ENCODE measurements at regions not wholly inside any gene's neighbourhood (a gene's known extent, or its start where the extent isn't known, plus 50 kb on each side); places are given as distances from the start of the nearest gene placed in this dataset.

- no peak for DNase-seq (ENCODE audit: low read depth in 1 of 2, low spot score in 1 of 2)
- in situ Hi-C loops (cut with HindIII; ENCODE audit: low pct_unique_long_range_greater_than_20kb, low sequenced_read_pairs): no loop called here
- TF ChIP-seq JUND (IDR thresholded peaks at IDR 0.05; ENCODE audit: low read depth): no peak
Observed at GRCh38 chr1:38624336-38625039, 235.1 kb downstream of the RRAGC start.

GRCh38 chr1:38623529-38623928 lies 236.0 kb downstream of the RRAGC start:
- no peak for TF ChIP-seq JUND (IDR thresholded peaks at IDR 0.05; ENCODE audit: low read depth)
- DNase-seq (ENCODE audit: low read depth in 1 of 2, low spot score in 1 of 2): no peak
- in situ Hi-C loops (cut with HindIII; ENCODE audit: low pct_unique_long_range_greater_than_20kb, low sequenced_read_pairs): no loop called here

- in situ Hi-C loops (cut with HindIII; ENCODE audit: low pct_unique_long_range_greater_than_20kb, low sequenced_read_pairs): no loop called here
- DNase-seq (ENCODE audit: low read depth in 1 of 2, low spot score in 1 of 2): no peak
- no peak for TF ChIP-seq JUND (IDR thresholded peaks at IDR 0.05; ENCODE audit: low read depth)
Observed at GRCh38 chr1:38622197-38622596, 237.4 kb downstream of the RRAGC start.

- in situ Hi-C loops (cut with HindIII; ENCODE audit: low pct_unique_long_range_greater_than_20kb, low sequenced_read_pairs): no loop called here
Observed at GRCh38 chr1:38616846-38617245, 242.7 kb downstream of the RRAGC start.

GRCh38 chr1:38615680-38616079 lies 243.9 kb downstream of the RRAGC start:
- no peak for DNase-seq (ENCODE audit: low read depth in 1 of 2, low spot score in 1 of 2)
- no peak for TF ChIP-seq JUND (IDR thresholded peaks at IDR 0.05; ENCODE audit: low read depth)
- in situ Hi-C loops (cut with HindIII; ENCODE audit: low pct_unique_long_range_greater_than_20kb, low sequenced_read_pairs): no loop called here

More at GRCh38 chr1:38616846-38617245, 242.7 kb downstream of the RRAGC start:
- no peak for DNase-seq (ENCODE audit: low read depth in 1 of 2, low spot score in 1 of 2)
- no peak for TF ChIP-seq JUND (IDR thresholded peaks at IDR 0.05; ENCODE audit: low read depth)

GRCh38 chr1:38614861-38615260 lies 244.7 kb downstream of the RRAGC start:
- DNase-seq (ENCODE audit: low read depth in 1 of 2, low spot score in 1 of 2): no peak
- TF ChIP-seq JUND (IDR thresholded peaks at IDR 0.05; ENCODE audit: low read depth): no peak
- in situ Hi-C loops (cut with HindIII; ENCODE audit: low pct_unique_long_range_greater_than_20kb, low sequenced_read_pairs): no loop called here

GRCh38 chr1:38613996-38614395 lies 245.6 kb downstream of the RRAGC start:
- no peak for TF ChIP-seq JUND (IDR thresholded peaks at IDR 0.05; ENCODE audit: low read depth)
- in situ Hi-C loops (cut with HindIII; ENCODE audit: low pct_unique_long_range_greater_than_20kb, low sequenced_read_pairs): no loop called here
- no peak for DNase-seq (ENCODE audit: low read depth in 1 of 2, low spot score in 1 of 2)

- in situ Hi-C loops (cut with HindIII; ENCODE audit: low pct_unique_long_range_greater_than_20kb, low sequenced_read_pairs): no loop called here
- no peak for TF ChIP-seq JUND (IDR thresholded peaks at IDR 0.05; ENCODE audit: low read depth)
- no peak for DNase-seq (ENCODE audit: low read depth in 1 of 2, low spot score in 1 of 2)
Observed at GRCh38 chr1:38612951-38613350, 246.6 kb downstream of the RRAGC start.

GRCh38 chr1:38611664-38612211 lies 247.8 kb downstream of the RRAGC start:
- no peak for TF ChIP-seq JUND (IDR thresholded peaks at IDR 0.05; ENCODE audit: low read depth)
- DNase-seq (ENCODE audit: low read depth in 1 of 2, low spot score in 1 of 2): no peak
- in situ Hi-C loops (cut with HindIII; ENCODE audit: low pct_unique_long_range_greater_than_20kb, low sequenced_read_pairs): no loop called here

- in situ Hi-C loops (cut with HindIII; ENCODE audit: low pct_unique_long_range_greater_than_20kb, low sequenced_read_pairs): no loop called here
- no peak for DNase-seq (ENCODE audit: low read depth in 1 of 2, low spot score in 1 of 2)
- no peak for TF ChIP-seq JUND (IDR thresholded peaks at IDR 0.05; ENCODE audit: low read depth)
Observed at GRCh38 chr1:38609166-38610025, 250.2 kb downstream of the RRAGC start.

GRCh38 chr1:38608202-38608864 lies 251.2 kb downstream of the RRAGC start:
- in situ Hi-C loops (cut with HindIII; ENCODE audit: low pct_unique_long_range_greater_than_20kb, low sequenced_read_pairs): no loop called here
- TF ChIP-seq JUND (IDR thresholded peaks at IDR 0.05; ENCODE audit: low read depth): no peak
- no peak for DNase-seq (ENCODE audit: low read depth in 1 of 2, low spot score in 1 of 2)

- no peak for TF ChIP-seq JUND (IDR thresholded peaks at IDR 0.05; ENCODE audit: low read depth)
- in situ Hi-C loops (cut with HindIII; ENCODE audit: low pct_unique_long_range_greater_than_20kb, low sequenced_read_pairs): no loop called here
- DNase-seq (ENCODE audit: low read depth in 1 of 2, low spot score in 1 of 2): no peak
Observed at GRCh38 chr1:38607526-38607925, 252.0 kb downstream of the RRAGC start.
